ENCODE measurements at regions not wholly inside any gene's neighbourhood (a gene's known extent, or its start where the extent isn't known, plus 50 kb on each side); places are given as distances from the start of the nearest gene placed in this dataset.

DNA sequence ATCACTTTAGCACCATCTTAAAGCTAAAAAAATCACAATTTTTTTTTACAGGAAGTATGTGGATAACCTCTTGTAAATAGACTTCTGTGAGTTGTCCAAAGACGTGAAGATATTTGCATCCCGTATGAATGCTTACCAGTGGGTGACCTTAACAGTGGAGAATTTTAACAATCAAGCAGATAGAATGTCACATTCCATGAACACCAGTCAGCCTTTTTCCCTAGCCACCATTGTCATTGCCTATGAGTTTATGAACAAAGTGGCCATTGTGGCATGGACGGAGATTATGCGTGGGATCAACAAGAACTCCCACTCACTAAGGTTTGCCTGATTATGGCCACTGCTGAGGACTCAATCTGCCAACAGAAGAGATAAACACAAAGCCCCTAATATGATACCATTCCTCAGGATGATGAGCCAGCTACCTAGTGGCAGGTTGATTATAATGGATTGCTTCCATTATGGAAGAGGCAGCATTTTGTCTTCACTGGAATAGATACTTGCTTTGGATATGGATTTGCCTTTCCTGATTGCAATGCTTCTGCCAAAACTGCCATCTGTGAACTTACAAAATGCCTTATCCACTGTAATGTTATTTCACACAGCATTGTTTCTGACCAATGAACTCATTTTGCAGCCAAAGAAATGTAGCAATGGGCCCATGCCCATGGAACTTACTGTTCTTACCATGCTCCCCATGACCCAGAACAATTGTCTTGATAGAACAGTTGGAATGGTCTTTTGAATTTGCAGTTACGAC is 830.9 kb upstream of the NDST4 start:
- H3K9me3 ChIP-seq (ENCODE audit: control insufficient read depth, low read depth, low read length): no peaks in the 10 kb centered on the region
- no peak overlapping the region for H3K4ac ChIP-seq (ENCODE audit: low read depth, low read length)
- no peak overlapping the region for H2BK12ac ChIP-seq (ENCODE audit: insufficient read length, low read depth, low read length)
- H3K79me1 ChIP-seq (ENCODE audit: insufficient read depth, low read depth, low read length, poor library complexity, severe bottlenecking): no peaks in the 10 kb centered on the region
- Mint-ChIP-seq H3K27ac (no peak overlapping the region), H3K27me3 (ENCODE audit: low read depth) (no peaks in the 10 kb centered on the region), H3K4me1 (peaks cover 7 to 9% of the 10 kb centered on the region in 2 experiments; a peak in 3 of 4 replicates), H3K4me3 (no peak overlapping the region), H3K9me3 (peaks cover 0 to 5% of the 10 kb centered on the region in 2 experiments; a peak in 3 of 5 replicates), H3K36me3 (ENCODE audit: insufficient read depth in 1 of 3, low read depth in 3 of 3) (peaks cover 2 to 9% (median 6%) of the 10 kb centered on the region in 3 experiments; a peak in 4 of 7 replicates)
- no peak overlapping the region for H2BK120ac ChIP-seq (ENCODE audit: low read depth, low read length, poor library complexity, severe bottlenecking)
- no peak overlapping the region for H3K4me2 ChIP-seq (ENCODE audit: insufficient read depth, insufficient read length, low read length)
- H3K23ac ChIP-seq (ENCODE audit: insufficient read length, low read depth, low read length): no peak overlapping the region
- no peak overlapping the region for H3K9ac ChIP-seq (ENCODE audit: extremely low read depth, insufficient read length, low read length)
- no peak overlapping the region for H4K8ac ChIP-seq (replicated peaks; ENCODE audit: insufficient read length, low read depth, low read length)
- no peaks in the 10 kb centered on the region for H3K23me2 ChIP-seq (ENCODE audit: insufficient read length, low read depth, low read length, poor library complexity, severe bottlenecking)
- H4K91ac ChIP-seq (ENCODE audit: insufficient read length, low read depth, low read length): no peak overlapping the region
- no peak overlapping the region for H2BK20ac ChIP-seq (ENCODE audit: low read depth, low read length, poor library complexity, severe bottlenecking)
- no peak overlapping the region for H2AFZ ChIP-seq (ENCODE audit: low read length)
- H2AK5ac ChIP-seq (ENCODE audit: insufficient read length, low read length): no peak overlapping the region
- no CpG with 5 or more reads among the region's 5 CpGs for WGBS (ENCODE audit: extremely low coverage, insufficient read length, low lambda C conversion rate)
- DNase-seq: no peak
- no peaks in the 10 kb centered on the region for H3K27me3 ChIP-seq (ENCODE audit: insufficient read depth, low read length)
- no peak overlapping the region for H2BK5ac ChIP-seq (ENCODE audit: insufficient read length, low read length)
- H3K79me2 ChIP-seq (ENCODE audit: insufficient read depth, low read length): no peaks in the 10 kb centered on the region
- H2BK15ac ChIP-seq (ENCODE audit: low read depth, low read length): no peak overlapping the region
- no peak for TF ChIP-seq CTCF (conservative IDR thresholded peaks at IDR 0.05)
- H3K18ac ChIP-seq (ENCODE audit: insufficient read length, low read depth, low read length): no peak overlapping the region
- H3K27ac ChIP-seq (ENCODE audit: insufficient read length, low read depth, low read length): no peak overlapping the region
- no peak overlapping the region for H4K5ac ChIP-seq (ENCODE audit: insufficient read length, low read depth, low read length)
- H3K14ac ChIP-seq (ENCODE audit: insufficient read depth, low read length): no peak overlapping the region
- H3T11ph ChIP-seq (ENCODE audit: low read length): no peak overlapping the region
- no peaks in the 10 kb centered on the region for H3K4me1 ChIP-seq (ENCODE audit: insufficient read depth, low read length)
- H4K20me1 ChIP-seq (ENCODE audit: control insufficient read depth, insufficient read depth, insufficient read length): no peaks in the 10 kb centered on the region
- H3K56ac ChIP-seq (ENCODE audit: insufficient read length, low read depth, low read length): no peak overlapping the region
